Liver (tissue), 3 donors: ENCODE measurements at regions not wholly inside any gene's neighbourhood (a gene's known extent, or its start where the extent isn't known, plus 50 kb on each side); places are given as distances from the start of the nearest gene placed in this dataset.

Experiments
- RAD21 ChIP-seq, 2 donors: IDR thresholded peaks; 2 replicates each; pipeline ENCODE4 v1.6.1; 2016; ENCODE audit warnings: antibody characterized with exemption in 2 of 2, mild to moderate bottlenecking in 2 of 2
- TAF1 ChIP-seq: conservative IDR thresholded peaks from 2 replicates; pipeline ENCODE4 v1.6.1; 2016; ENCODE audit warnings: antibody characterized with exemption, mild to moderate bottlenecking
- TF ChIP-seq, protein P1 (sequence below): fragments of 150-350 bp; IDR thresholded peaks from 2 replicates; pipeline ENCODE4 v1.5.1; 2017; ENCODE audit warnings: improper control_type of control experiment, low read depth, low read length; ENCODE audit not compliant: missing input control
- donor health status: healthy.
- donor health status: healthy.

DNA sequence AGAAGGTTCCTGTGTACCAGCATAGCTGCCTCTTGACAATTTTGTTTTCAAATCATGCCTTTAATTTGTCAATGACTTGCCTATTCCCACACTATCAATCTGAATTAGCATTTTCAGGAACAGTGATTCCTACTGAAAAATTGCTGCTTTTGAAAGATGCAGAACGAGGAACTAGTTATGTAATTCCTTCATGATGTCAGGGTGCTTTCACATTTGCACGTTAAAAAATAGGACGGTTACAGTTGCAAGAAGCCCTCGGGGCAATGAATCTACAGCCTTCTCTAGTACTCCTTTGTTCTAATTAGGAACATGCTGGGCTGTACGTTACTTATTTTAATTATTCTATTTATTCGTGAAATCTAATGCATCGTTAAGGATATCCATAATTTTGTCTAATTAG, 253.9 kb downstream of the OTUD1 start:
- TF ChIP-seq, protein P1, sequence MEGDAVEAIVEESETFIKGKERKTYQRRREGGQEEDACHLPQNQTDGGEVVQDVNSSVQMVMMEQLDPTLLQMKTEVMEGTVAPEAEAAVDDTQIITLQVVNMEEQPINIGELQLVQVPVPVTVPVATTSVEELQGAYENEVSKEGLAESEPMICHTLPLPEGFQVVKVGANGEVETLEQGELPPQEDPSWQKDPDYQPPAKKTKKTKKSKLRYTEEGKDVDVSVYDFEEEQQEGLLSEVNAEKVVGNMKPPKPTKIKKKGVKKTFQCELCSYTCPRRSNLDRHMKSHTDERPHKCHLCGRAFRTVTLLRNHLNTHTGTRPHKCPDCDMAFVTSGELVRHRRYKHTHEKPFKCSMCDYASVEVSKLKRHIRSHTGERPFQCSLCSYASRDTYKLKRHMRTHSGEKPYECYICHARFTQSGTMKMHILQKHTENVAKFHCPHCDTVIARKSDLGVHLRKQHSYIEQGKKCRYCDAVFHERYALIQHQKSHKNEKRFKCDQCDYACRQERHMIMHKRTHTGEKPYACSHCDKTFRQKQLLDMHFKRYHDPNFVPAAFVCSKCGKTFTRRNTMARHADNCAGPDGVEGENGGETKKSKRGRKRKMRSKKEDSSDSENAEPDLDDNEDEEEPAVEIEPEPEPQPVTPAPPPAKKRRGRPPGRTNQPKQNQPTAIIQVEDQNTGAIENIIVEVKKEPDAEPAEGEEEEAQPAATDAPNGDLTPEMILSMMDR: no peak
- TF ChIP-seq TAF1 (no peak), RAD21 (IDR thresholded peaks at IDR 0.05) (no peak)
